ENCODE measurements at regions not wholly inside any gene's neighbourhood (a gene's known extent, or its start where the extent isn't known, plus 50 kb on each side); places are given as distances from the start of the nearest gene placed in this dataset.
"Not testable (repeated sequence)": the region's sequence is repeated elsewhere in the genome, so short reads cannot be mapped to it uniquely, and the experiment has no call there.

DNA sequence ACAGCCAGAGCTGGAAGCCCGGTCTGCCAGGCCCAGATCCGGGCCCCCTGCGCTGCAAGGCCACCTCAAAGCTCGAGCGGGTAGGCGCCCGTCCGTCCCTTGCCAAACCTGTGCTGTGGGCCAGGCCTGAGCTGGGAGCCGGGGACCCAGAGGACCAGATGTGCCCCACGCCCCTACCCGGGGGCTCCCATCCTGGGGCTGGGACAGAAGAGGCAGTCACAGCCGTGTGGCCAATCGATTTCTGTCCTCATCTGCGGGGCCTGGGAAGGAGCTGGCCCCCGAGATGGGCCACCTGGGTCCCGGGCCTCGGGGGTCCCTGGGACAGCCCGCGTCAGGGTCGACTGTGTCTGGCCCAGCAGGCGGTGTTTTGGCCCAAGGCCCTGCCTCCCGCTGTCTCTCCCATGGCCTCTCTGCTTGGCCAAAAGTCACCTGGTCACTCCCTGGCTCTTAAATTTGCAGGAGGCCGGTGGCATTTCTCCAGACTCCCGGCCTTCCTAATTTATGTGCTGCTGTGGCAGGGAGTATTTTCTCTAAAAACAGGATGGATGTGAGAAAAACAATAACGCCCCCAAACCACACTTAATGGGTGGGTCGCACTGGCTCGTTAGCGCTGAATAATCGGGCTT is 63.8 kb downstream of the UNCX start:
- no peaks in the 10 kb centered on the region for H3K27me3 ChIP-seq (ENCODE audit: control insufficient read depth, insufficient read depth, low read length)
- no peak overlapping the region for H3K4me3 ChIP-seq (ENCODE audit: insufficient read depth, low read depth, low read length)
- no peak for DNase-seq
- H3K36me3 ChIP-seq (replicated peaks; ENCODE audit: control insufficient read depth, insufficient read depth, low read length) = no peaks in the 10 kb centered on the region

DNA sequence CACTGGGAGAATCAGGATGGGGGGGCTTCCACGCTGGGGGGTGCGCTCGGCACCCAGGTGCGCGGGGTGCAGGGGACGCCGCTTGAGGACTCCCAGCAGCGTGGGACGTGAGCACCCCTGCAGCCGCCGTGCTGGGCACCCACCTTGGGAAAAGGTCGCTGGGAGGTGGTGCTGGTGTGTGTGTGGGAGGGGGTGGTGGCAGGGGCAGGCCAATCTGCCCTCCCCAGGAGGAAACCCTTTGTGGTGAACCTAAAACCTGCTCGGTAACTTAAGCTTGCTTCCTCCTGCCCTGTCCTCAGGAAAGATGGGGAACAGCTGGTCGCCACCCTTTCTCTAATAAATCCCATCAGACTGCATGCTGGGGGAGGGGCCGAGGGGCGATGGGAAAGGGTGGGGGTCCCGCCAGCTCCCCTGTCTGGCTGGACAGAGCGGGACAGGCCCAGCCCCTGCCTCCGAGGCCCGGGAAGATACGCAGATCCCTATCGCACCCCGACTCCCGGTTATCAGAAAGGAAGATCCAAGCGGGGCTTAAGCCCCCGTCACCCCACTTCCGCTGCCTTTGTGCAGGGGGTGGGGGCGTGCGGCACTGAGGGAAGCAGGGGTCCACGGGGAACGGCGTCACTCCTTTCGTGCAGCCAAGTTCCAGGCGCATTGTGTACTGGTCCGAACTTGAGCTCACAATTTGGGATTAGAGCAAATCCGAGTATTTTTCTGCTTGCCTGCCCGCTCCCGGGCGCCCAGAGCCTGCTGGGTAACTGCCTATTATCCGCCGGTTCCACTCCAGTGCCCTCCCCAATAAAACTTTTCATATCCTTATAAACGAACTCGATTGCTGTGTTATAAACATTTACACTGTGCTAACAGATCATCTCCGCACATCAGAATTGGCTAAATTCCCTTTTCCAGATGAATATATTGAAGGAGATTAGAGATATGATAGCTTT is 64.6 kb downstream of the UNCX start:
- H3K36me3 ChIP-seq (replicated peaks; ENCODE audit: control insufficient read depth, insufficient read depth, low read length) = no peaks in the 10 kb centered on the region

DNA sequence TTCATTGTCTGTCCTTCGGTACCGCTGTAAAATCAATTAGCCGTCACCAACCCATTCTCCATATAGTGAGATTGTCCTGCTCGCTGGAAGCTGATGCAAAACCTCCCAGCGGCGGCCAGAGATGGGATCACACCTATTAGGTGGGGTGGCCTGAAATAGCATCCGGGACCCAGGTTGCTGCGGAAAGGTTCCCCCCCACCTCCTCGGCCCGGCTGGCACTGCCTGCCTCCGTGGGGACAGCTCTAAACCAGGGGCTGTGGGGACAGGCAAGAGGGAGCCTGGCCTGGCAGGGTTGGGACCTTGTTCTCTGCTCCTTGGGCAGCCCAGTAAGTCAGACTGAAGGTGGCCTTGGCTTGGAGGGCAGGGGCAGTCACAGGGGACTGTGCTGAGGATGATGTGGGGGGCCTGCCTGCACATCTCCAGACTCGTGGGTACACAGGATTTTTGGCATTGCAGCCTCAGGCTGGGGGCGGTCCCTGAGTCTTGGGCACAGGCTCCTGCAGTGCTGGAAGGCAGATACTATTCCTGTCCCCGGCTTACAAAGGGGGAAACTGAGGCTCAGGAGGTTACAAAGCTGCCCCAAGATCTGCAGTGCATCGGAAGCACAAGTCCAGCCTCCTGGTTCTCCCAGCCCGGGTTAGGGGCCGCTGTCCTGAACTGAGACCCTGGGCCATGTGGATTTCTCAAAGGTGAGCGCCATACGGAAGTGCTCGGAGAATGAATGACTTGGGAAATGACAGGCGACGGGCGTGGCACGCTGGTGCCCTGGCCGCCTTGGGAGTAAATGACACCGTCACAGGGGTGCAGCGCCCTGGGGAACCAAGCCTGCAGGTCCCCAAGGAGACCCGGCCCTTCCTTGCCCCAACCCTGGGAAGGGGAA is 65.6 kb downstream of the UNCX start:
- Histone ChIP-seq H3K27me3 (ENCODE audit: control insufficient read depth, insufficient read depth, low read length) (no peaks in the 10 kb centered on the region), H3K4me3 (ENCODE audit: insufficient read depth, low read depth, low read length) (no peak overlapping the region), H3K36me3 (replicated peaks; ENCODE audit: control insufficient read depth, insufficient read depth, low read length) (no peaks in the 10 kb centered on the region)
- no peak for DNase-seq

More for the DNA sequence above, 64.6 kb downstream of the UNCX start:
- no peaks in the 10 kb centered on the region for H3K27me3 ChIP-seq (ENCODE audit: control insufficient read depth, insufficient read depth, low read length)
- no peak for DNase-seq
- no peak overlapping the region for H3K4me3 ChIP-seq (ENCODE audit: insufficient read depth, low read depth, low read length)

DNA sequence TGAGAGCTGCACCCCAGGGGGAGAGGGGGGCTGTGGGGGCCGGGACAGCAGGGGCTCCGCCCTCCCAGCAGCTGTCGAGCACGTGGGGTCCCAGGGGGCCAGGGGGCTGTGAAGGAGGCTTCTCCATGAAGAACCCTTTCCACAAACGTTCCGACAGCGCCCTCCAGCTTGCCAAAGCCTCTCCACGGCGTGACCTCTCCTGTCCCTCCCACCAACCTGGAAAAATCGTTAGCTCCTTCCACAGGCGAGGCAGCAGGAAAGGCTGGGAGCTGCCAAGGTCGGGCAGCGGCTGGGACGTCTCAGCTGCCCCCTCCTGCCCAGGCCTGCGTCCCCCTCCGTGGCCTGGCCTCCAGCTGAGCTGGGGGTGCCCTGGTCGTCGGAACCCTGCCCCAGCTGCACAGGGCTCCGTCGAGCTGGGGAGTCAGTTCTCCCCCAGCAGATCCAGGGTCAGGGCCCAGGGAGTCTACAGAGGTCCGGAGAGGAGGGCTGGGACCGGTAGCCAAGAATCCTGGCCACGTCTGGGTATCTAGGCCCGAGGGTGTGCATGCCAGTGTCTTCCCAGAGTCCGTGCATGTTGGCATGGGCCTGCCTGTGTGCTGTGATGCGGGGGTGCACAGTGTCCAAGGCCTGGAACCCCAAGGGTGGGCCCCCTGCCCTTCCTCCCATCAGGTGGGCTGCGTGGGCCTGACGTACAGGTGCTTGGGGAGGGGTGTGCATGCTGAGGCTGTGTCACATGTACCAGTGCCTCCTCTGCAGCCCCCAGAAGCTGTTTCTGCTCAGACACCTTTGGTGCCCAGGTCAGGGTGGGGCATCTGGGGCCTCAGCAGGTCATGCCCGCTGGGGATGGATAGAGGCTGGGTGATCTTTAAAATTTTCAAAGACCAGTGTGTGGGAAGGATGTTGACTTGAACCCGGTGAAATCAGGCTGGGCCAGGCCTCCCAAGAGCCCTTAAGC is 66.5 kb downstream of the UNCX start:
- H3K4me3 ChIP-seq (ENCODE audit: insufficient read depth, low read depth, low read length) = no peak overlapping the region
- H3K36me3 ChIP-seq (replicated peaks; ENCODE audit: control insufficient read depth, insufficient read depth, low read length) = no peaks in the 10 kb centered on the region
- no peaks in the 10 kb centered on the region for H3K27me3 ChIP-seq (ENCODE audit: control insufficient read depth, insufficient read depth, low read length)
- no peak for DNase-seq

DNA sequence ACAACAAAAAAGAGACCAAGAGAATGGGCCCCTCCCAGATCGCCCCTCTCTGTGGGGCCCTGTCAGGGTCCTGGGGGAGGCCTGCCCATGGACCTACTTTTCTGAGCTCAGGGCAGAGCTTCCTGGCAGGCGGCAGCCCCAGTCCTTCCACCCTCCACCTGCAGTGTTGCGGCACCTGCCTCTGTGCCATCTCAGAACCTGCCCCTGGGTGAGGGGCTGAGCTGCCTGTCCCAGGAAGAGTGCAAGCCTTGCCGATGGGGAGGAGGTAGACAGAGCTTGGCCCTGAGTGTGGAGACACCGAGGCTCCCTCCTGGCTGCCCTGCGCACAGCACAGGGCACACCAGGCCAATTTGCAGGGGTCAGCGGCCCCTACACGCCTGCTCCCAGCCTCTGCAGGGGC is 67.5 kb downstream of the UNCX start:
- Histone ChIP-seq H3K4me3 (ENCODE audit: insufficient read depth, low read depth, low read length) (no peak overlapping the region), H3K27me3 (ENCODE audit: control insufficient read depth, insufficient read depth, low read length) (no peaks in the 10 kb centered on the region), H3K36me3 (replicated peaks; ENCODE audit: control insufficient read depth, insufficient read depth, low read length) (no peaks in the 10 kb centered on the region)
- DNase-seq = no peak

DNA sequence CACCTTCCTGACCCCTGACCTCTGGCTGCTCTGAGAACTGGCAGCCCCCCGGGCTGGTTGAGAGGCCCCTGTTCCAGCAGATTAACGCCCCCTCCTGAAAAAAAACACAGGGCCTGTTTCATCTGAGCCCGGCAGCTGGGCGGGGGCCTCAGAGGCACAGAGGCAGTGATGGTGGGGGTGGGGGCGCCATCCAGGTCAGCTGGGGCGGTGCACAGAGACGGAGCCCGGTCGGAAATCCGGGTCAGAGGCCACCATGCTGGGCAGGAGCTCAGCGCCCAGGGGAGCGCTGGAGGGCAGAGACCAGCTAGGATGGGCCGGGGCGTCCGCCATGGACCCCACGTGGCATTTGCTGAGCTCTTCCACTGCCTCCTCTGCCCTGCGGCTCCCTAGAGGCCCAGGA is 68.0 kb downstream of the UNCX start:
- no peak for DNase-seq
- Histone ChIP-seq H3K36me3 (replicated peaks; ENCODE audit: control insufficient read depth, insufficient read depth, low read length) (no peaks in the 10 kb centered on the region), H3K27me3 (ENCODE audit: control insufficient read depth, insufficient read depth, low read length) (no peaks in the 10 kb centered on the region), H3K4me3 (ENCODE audit: insufficient read depth, low read depth, low read length) (no peak overlapping the region)

DNA sequence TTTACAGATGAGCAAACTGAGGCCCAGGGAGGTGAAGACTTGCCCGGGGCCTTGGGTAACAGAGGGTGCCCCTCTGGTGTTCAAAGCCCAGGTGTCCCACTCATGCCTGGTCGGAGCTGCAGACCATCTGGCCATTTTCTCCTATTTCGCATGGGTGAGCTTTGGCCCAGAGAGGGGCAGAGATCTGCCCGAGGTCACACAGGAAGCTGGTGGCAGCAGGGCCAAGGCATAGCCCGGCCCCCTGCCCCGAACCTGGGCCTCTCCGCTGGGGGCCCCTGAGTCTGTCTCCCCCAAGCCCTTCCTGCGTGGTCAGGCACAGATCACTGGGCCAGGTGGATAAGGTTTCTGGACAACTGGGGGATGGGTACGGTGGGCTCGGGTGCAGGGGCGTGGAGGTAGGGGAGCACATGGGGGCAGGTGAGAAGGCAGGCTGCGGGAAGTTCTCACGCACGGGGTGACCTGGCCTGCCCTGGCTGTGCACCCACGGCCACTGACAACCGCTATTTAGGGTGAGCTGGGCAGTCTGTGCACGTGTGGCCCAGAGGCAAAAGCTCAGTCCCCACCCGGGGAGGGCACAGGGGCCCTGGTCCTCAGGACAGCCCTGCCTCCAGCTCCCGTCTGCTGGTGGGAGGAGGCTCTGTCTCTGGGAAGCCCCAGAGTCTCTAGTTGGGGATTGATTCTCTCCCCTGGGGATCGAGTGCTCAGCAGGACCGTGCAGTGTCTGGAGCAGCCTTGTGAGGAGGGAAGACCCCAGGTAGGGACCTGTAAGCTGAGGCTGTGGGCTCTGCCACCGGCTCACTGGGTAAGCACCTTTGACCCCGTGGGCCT is 68.6 kb downstream of the UNCX start:
- Histone ChIP-seq H3K36me3 (replicated peaks; ENCODE audit: control insufficient read depth, insufficient read depth, low read length) (no peaks in the 10 kb centered on the region), H3K4me3 (ENCODE audit: insufficient read depth, low read depth, low read length) (no peak overlapping the region), H3K27me3 (ENCODE audit: control insufficient read depth, insufficient read depth, low read length) (no peaks in the 10 kb centered on the region)
- DNase-seq = no peak

DNA sequence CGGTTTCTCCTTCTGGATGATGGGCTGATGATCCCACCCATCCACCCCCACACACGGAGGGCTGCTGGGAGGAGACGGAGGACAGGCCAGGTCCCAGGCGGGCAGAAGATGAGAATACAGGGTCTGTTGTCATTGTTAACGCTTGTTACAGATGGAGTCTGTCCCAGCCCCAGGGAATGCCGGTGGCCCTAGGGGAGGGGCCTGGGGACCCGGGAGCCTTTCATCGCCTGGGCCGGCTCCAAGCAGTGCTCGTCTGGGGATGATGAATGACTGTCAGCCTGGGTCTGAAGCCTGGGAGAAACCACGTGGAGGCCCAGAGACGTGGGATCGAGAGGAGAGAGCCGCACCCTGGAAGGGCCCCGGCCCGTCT is 69.2 kb downstream of the UNCX start:
- Histone ChIP-seq H3K36me3 (replicated peaks; ENCODE audit: control insufficient read depth, insufficient read depth, low read length) (no peaks in the 10 kb centered on the region), H3K4me3 (ENCODE audit: insufficient read depth, low read depth, low read length) (no peak overlapping the region), H3K27me3 (ENCODE audit: control insufficient read depth, insufficient read depth, low read length) (no peaks in the 10 kb centered on the region)
- DNase-seq = no peak

DNA sequence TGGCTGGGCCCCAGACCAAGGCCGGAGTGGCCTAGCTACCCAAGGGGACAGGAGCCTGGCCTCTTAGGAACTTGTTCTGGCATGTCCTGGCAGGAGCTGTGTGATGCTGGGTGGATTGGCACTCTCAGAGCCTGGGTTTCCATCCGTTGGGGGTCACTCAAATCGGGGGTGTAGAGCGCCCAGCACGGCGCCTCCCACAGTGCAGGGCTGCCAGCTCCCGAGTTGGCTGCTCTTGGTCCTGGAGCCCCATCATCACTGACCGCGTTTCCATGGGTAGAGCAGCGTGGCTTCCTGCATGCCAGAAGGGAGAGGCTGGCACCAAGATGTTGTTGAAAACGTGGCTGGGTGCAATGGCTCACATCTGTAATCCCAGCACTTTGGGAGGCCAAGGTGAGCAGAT is 70.3 kb downstream of the UNCX start:
- H3K4me3 ChIP-seq (ENCODE audit: insufficient read depth, low read depth, low read length) = no peak overlapping the region
- DNase-seq = no peak
- H3K36me3 ChIP-seq (replicated peaks; ENCODE audit: control insufficient read depth, insufficient read depth, low read length) = no peaks in the 10 kb centered on the region
- no peaks in the 10 kb centered on the region for H3K27me3 ChIP-seq (ENCODE audit: control insufficient read depth, insufficient read depth, low read length)

DNA sequence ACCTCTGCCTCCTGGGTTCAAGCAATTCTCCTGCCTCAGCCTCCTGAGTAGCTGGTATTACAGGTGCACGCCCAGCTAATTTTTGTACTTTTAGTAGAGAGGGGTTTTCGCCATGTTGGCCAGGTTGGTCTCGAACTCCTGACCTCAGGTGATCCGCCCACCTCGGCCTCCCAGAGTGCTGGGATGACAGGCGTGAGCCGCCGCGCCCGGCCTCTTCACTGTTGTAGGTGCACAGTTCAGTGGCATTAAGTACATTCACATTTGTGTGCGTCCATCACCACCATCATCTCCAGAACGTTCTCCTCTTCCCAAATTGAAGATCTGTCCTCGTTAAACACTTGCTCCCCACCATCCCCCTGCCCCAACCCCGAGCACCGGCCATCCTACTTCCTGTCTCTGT is 71.3 kb downstream of the UNCX start:
- not testable (repeated sequence) for H3K27me3 ChIP-seq (ENCODE audit: control insufficient read depth, insufficient read depth, low read length); H3K4me3 ChIP-seq (ENCODE audit: insufficient read depth, low read depth, low read length); DNase-seq; H3K36me3 ChIP-seq (replicated peaks; ENCODE audit: control insufficient read depth, insufficient read depth, low read length)

DNA sequence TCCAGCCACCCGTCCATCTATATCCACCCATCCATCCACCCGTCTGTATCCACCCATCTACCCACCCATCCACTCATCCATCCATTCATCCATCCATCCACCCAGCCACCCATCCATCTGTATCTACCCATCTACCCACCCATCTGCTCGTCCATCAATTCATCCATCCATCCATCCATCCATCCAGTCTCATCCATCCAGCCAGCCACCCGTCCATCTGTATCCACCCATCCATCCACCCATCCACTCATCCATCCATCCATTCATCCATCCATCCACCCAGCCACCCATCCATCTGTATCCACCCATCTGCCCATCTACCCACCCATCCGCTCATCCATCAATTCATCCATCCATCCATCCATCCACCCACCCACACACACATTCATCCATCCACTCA is 73.2 kb downstream of the UNCX start:
- no peak overlapping the region for H3K4me3 ChIP-seq (ENCODE audit: insufficient read depth, low read depth, low read length)
- H3K27me3 ChIP-seq (ENCODE audit: control insufficient read depth, insufficient read depth, low read length) = no peaks in the 10 kb centered on the region
- DNase-seq = no peak
- H3K36me3 ChIP-seq (replicated peaks; ENCODE audit: control insufficient read depth, insufficient read depth, low read length) = no peaks in the 10 kb centered on the region

DNA sequence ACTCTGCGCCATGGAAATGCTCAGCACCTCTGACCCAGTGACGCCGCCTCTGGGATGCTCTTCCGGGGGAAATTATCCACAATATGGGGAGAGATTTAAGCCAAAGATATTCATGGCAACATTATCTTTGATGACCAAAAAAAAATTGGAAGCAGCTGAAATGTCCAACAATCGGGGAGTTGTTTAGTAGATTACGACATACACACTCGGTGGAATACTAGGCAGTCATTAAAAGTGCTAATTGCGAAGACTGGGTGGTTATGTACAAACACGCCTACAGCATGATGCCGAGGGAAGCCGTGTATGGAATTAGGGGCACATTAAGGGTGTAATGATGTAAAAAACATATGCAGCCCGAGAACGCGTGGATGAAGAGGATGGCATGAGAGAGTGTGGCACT is 75.2 kb downstream of the UNCX start:
- no peaks in the 10 kb centered on the region for H3K27me3 ChIP-seq (ENCODE audit: control insufficient read depth, insufficient read depth, low read length)
- no peak overlapping the region for H3K4me3 ChIP-seq (ENCODE audit: insufficient read depth, low read depth, low read length)
- H3K36me3 ChIP-seq (replicated peaks; ENCODE audit: control insufficient read depth, insufficient read depth, low read length) = no peaks in the 10 kb centered on the region
- DNase-seq = no peak

DNA sequence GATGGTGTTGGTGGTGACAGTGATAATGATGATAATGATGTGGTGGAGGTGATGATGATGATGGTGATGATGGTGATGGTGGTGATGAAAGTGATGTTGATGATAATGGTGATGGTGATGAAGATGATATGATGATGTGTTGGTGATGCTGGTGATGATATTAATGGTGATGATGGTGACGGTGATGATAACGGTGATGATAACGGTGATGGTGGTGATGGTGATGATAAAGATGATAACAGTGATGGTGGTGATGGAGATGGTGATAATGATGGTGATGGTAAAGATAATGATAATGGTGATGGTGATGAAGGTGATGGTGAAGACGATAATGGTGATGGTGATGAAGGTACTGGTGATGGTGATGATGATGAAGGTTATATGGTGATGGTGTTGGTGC is 76.6 kb downstream of the UNCX start:
- DNase-seq = no peak
- no peaks in the 10 kb centered on the region for H3K36me3 ChIP-seq (replicated peaks; ENCODE audit: control insufficient read depth, insufficient read depth, low read length)
- no peaks in the 10 kb centered on the region for H3K27me3 ChIP-seq (ENCODE audit: control insufficient read depth, insufficient read depth, low read length)
- no peak overlapping the region for H3K4me3 ChIP-seq (ENCODE audit: insufficient read depth, low read depth, low read length)

Measured in H7 (cell line).